GM23338 (cell line): ENCODE measurements at regions not wholly inside any gene's neighbourhood (a gene's known extent, or its start where the extent isn't known, plus 50 kb on each side); places are given as distances from the start of the nearest gene placed in this dataset.

ENCODE experiments used
- ATAC-seq: fragments of 200-7000 bp; cut with Tn5 transposase; 3 replicates; pipeline ENCODE4 v1.9.1; 2020
- DNase-seq: peaks from one replicate; pipeline ENCODE4 v3.0.0-alpha.2; 2015; ENCODE audit warnings: low spot score
- H2AFZ ChIP-seq: fragments of 200-600 bp; sonication (generic); 2 replicates; pipeline ENCODE4 v1.8.0; 2016; ENCODE audit warnings: antibody characterized with exemption, mild to moderate bottlenecking, moderate library complexity
- H3F3A ChIP-seq: fragments of 200-600 bp; sonication (generic); replicated peaks from 2 replicates; pipeline ENCODE4 v1.8.0; 2017; ENCODE audit warnings: antibody characterized with exemption, mixed run types, low read depth
- H3K27ac ChIP-seq: fragments of 200-600 bp; sonication (generic); 2 replicates; pipeline ENCODE4 v1.6.1; 2016; ENCODE audit warnings: low read depth
- H3K27me3 ChIP-seq: fragments of 200-600 bp; sonication (generic); 2 replicates; pipeline ENCODE4 v1.8.0; 2016; ENCODE audit warnings: mild to moderate bottlenecking, mixed run types, moderate library complexity; ENCODE audit not compliant: insufficient read depth
- H3K36me3 ChIP-seq: fragments of 200-600 bp; sonication (generic); 2 replicates; pipeline ENCODE4 v1.8.0; 2016; ENCODE audit warnings: mild to moderate bottlenecking; ENCODE audit not compliant: insufficient read depth
- H3K4me1 ChIP-seq: fragments of 200-600 bp; sonication (generic); 2 replicates; pipeline ENCODE4 v1.8.0; 2016; ENCODE audit warnings: mild to moderate bottlenecking, moderate library complexity; ENCODE audit not compliant: insufficient read depth
- H3K4me2 ChIP-seq: fragments of 200-600 bp; sonication (generic); 2 replicates; pipeline ENCODE4 v1.7.1; 2017; ENCODE audit warnings: mixed run types
- H3K4me3 ChIP-seq: fragments of 200-600 bp; sonication (generic); 2 replicates; pipeline ENCODE4 v1.6.1; 2016; ENCODE audit warnings: mixed run types
- H3K79me2 ChIP-seq: fragments of 200-600 bp; sonication (generic); replicated peaks from 2 replicates; pipeline ENCODE4 v1.8.0; 2017; ENCODE audit warnings: mild to moderate bottlenecking; ENCODE audit not compliant: insufficient read depth
- H3K9me2 ChIP-seq: fragments of 200-600 bp; sonication (generic); 2 replicates; pipeline ENCODE4 v1.8.0; 2017; ENCODE audit not compliant: insufficient read depth
- H4K20me1 ChIP-seq: fragments of 200-600 bp; sonication (generic); replicated peaks from 2 replicates; pipeline ENCODE4 v1.8.0; 2017; ENCODE audit warnings: mild to moderate bottlenecking; ENCODE audit not compliant: insufficient read depth
- H3K27ac Mint-ChIP-seq: 2 replicates; pipeline ENCODE4 v1.8.0; 2020; ENCODE audit warnings: inconsistent platforms, mild to moderate bottlenecking, moderate library complexity, mixed read lengths
- H3K27me3 Mint-ChIP-seq: 3 replicates; pipeline ENCODE4 v1.8.0; 2022; ENCODE audit warnings: low read depth, mild to moderate bottlenecking, moderate library complexity, mixed read lengths, inconsistent platforms; ENCODE audit not compliant: insufficient read depth, poor library complexity
- H3K36me3 Mint-ChIP-seq: 3 replicates; pipeline ENCODE4 v1.8.0; 2021; ENCODE audit warnings: low read depth, mild to moderate bottlenecking, inconsistent platforms, moderate library complexity, mixed read lengths
- H3K4me1 Mint-ChIP-seq: 3 replicates; pipeline ENCODE4 v1.8.0; 2020; ENCODE audit warnings: mild to moderate bottlenecking, inconsistent platforms, mixed read lengths
- H3K4me3 Mint-ChIP-seq: 3 replicates; pipeline ENCODE4 v1.8.0; 2021; ENCODE audit warnings: moderate library complexity, mild to moderate bottlenecking, inconsistent platforms, mixed read lengths
- H3K9me3 Mint-ChIP-seq: 3 replicates; pipeline ENCODE4 v1.8.0; 2020; ENCODE audit warnings: moderate library complexity, mild to moderate bottlenecking, inconsistent platforms, mixed read lengths
- EZH2phosphoT487 ChIP-seq: fragments of 200-600 bp; sonication (generic); IDR thresholded peaks from one replicate; pipeline ENCODE4 v1.8.1; 2018; ENCODE audit warnings: antibody characterized with exemption; ENCODE audit not compliant: unreplicated experiment
- JUNB ChIP-seq: IDR thresholded peaks from one replicate; pipeline ENCODE4 v1.6.1; 2016; ENCODE audit warnings: antibody characterized with exemption; ENCODE audit not compliant: unreplicated experiment
- POLR2AphosphoS5 ChIP-seq: IDR thresholded peaks from 2 replicates; pipeline ENCODE4 v1.6.1; 2016; ENCODE audit warnings: antibody characterized with exemption, low read depth
- STAT1 ChIP-seq: IDR thresholded peaks from one replicate; pipeline ENCODE4 v1.6.1; 2016; ENCODE audit warnings: antibody characterized with exemption; ENCODE audit not compliant: unreplicated experiment
- ZNF114 ChIP-seq: fragments of 250-450 bp; sonication (Bioruptor Pico); IDR thresholded peaks from 2 replicates; pipeline ENCODE4 v1.5.0; 2020; ENCODE audit warnings: mild to moderate bottlenecking, moderate library complexity
- TF ChIP-seq, protein P1 (sequence below), 2 experiments: fragments of 200-600 bp in 1 of 2; sonication (generic) in 1 of 2; conservative IDR thresholded peaks; 2 replicates each; pipeline versions ENCODE4 v1.5.1 to v1.6.1; 2016 to 2017; ENCODE audit warnings: antibody characterized with exemption in 2 of 2, low read depth in 2 of 2, mild to moderate bottlenecking in 2 of 2, moderate library complexity in 1 of 2
- TF ChIP-seq, protein P2 (sequence below): fragments of 250-450 bp; sonication (Bioruptor Pico); IDR thresholded peaks from 2 replicates; pipeline ENCODE4 v1.5.0; 2020; ENCODE audit warnings: mild to moderate bottlenecking, moderate library complexity

DNA sequence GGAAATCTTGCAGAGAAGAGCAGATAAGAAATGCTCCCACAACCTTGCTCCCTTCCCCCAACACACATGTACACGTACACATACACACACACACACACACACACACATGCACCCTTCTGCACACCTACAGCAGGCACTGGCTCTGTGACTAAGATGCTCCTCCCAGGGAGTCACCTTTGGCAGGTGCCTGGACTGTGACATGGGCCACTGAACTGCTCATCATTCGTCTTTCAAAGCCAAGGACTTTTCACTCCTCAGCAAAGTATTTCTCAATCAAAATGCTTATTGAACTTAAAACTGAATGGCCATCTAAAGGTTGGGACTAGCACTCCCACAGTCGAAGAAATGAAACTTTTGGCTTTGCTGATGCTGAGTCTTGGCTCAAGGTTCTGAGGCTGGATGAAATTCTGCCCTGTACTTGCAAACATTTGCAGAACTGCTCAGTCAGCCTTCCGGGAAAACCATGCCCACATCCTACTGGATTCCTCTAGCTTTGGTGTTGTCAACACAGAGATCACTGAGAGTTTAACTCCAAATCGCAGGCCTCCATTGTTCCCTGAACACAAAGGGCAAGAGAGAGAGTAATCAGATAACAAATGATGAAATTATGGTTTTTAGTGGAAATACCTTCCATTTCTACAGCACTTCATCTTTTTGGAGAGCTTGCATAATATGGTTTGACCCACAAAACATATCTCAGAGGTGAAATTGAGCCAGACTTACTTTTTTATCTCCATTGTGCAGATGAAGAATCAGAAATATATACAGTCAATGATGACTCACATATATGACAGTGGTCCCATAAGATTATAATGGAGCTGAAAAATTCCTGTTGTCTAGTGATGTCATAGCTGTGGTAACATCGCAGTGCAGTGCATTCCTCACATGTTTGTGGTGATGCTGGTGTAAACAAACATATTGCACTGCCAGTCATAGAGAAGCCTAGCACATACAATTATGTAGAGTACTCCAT, 72.4 kb upstream of the BCAR3 start:
- Histone ChIP-seq H3K9me2 (peaks cover 18% of the 10 kb centered on the region; the same call in 1 of the 2 replicates), H3F3A (no peaks in the 10 kb centered on the region), H3K4me1 (no peaks in the 10 kb centered on the region), H3K36me3 (no peaks in the 10 kb centered on the region), H3K27me3 (no peaks in the 10 kb centered on the region), H3K4me3 (no peak overlapping the region), H3K79me2 (no peaks in the 10 kb centered on the region), H3K4me2 (no peak overlapping the region), H4K20me1 (no peaks in the 10 kb centered on the region), H3K27ac (no peak overlapping the region), H2AFZ (no peak overlapping the region)
- peaks cover 3% of the 10 kb centered on the region for H3K4me1 Mint-ChIP-seq
- DNase-seq = no peak
- H3K27me3 Mint-ChIP-seq = peaks cover 3% of the 10 kb centered on the region
- no peak overlapping the region for H3K4me3 Mint-ChIP-seq
- no peaks in the 10 kb centered on the region; the same call in 2 of the 3 replicates for H3K9me3 Mint-ChIP-seq
- H3K27ac Mint-ChIP-seq = no peak overlapping the region
- TF ChIP-seq, protein P1, sequence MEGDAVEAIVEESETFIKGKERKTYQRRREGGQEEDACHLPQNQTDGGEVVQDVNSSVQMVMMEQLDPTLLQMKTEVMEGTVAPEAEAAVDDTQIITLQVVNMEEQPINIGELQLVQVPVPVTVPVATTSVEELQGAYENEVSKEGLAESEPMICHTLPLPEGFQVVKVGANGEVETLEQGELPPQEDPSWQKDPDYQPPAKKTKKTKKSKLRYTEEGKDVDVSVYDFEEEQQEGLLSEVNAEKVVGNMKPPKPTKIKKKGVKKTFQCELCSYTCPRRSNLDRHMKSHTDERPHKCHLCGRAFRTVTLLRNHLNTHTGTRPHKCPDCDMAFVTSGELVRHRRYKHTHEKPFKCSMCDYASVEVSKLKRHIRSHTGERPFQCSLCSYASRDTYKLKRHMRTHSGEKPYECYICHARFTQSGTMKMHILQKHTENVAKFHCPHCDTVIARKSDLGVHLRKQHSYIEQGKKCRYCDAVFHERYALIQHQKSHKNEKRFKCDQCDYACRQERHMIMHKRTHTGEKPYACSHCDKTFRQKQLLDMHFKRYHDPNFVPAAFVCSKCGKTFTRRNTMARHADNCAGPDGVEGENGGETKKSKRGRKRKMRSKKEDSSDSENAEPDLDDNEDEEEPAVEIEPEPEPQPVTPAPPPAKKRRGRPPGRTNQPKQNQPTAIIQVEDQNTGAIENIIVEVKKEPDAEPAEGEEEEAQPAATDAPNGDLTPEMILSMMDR (conservative IDR thresholded peaks at IDR 0.05; ENCODE audit: low read depth in 2 of 2) = no peak
- TF ChIP-seq STAT1 (no peak), EZH2phosphoT487 (no peak), ZNF114 (CRISPR knock-in tag) (no peak), JUNB (no peak), POLR2AphosphoS5 (no peak)
- TF ChIP-seq, protein P2, sequence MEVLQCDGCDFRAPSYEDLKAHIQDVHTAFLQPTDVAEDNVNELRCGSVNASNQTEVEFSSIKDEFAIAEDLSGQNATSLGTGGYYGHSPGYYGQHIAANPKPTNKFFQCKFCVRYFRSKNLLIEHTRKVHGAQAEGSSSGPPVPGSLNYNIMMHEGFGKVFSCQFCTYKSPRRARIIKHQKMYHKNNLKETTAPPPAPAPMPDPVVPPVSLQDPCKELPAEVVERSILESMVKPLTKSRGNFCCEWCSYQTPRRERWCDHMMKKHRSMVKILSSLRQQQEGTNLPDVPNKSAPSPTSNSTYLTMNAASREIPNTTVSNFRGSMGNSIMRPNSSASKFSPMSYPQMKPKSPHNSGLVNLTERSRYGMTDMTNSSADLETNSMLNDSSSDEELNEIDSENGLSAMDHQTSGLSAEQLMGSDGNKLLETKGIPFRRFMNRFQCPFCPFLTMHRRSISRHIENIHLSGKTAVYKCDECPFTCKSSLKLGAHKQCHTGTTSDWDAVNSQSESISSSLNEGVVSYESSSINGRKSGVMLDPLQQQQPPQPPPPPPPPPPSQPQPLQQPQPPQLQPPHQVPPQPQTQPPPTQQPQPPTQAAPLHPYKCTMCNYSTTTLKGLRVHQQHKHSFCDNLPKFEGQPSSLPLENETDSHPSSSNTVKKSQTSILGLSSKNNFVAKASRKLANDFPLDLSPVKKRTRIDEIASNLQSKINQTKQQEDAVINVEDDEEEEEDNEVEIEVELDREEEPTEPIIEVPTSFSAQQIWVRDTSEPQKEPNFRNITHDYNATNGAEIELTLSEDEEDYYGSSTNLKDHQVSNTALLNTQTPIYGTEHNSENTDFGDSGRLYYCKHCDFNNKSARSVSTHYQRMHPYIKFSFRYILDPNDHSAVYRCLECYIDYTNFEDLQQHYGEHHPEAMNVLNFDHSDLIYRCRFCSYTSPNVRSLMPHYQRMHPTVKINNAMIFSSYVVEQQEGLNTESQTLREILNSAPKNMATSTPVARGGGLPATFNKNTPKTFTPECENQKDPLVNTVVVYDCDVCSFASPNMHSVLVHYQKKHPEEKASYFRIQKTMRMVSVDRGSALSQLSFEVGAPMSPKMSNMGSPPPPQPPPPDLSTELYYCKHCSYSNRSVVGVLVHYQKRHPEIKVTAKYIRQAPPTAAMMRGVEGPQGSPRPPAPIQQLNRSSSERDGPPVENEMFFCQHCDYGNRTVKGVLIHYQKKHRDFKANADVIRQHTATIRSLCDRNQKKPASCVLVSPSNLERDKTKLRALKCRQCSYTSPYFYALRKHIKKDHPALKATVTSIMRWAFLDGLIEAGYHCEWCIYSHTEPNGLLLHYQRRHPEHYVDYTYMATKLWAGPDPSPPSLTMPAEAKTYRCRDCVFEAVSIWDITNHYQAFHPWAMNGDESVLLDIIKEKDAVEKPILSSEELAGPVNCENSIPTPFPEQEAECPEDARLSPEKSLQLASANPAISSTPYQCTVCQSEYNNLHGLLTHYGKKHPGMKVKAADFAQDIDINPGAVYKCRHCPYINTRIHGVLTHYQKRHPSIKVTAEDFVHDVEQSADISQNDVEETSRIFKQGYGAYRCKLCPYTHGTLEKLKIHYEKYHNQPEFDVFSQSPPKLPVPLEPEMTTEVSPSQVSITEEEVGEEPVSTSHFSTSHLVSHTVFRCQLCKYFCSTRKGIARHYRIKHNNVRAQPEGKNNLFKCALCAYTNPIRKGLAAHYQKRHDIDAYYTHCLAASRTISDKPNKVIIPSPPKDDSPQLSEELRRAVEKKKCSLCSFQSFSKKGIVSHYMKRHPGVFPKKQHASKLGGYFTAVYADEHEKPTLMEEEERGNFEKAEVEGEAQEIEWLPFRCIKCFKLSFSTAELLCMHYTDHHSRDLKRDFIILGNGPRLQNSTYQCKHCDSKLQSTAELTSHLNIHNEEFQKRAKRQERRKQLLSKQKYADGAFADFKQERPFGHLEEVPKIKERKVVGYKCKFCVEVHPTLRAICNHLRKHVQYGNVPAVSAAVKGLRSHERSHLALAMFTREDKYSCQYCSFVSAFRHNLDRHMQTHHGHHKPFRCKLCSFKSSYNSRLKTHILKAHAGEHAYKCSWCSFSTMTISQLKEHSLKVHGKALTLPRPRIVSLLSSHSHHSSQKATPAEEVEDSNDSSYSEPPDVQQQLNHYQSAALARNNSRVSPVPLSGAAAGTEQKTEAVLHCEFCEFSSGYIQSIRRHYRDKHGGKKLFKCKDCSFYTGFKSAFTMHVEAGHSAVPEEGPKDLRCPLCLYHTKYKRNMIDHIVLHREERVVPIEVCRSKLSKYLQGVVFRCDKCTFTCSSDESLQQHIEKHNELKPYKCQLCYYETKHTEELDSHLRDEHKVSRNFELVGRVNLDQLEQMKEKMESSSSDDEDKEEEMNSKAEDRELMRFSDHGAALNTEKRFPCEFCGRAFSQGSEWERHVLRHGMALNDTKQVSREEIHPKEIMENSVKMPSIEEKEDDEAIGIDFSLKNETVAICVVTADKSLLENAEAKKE (CRISPR knock-in tag) = no peak
- no peak for ATAC-seq
- H3K36me3 Mint-ChIP-seq = no peaks in the 10 kb centered on the region
